H1 (cell line): ENCODE measurements at regions not wholly inside any gene's neighbourhood (a gene's known extent, or its start where the extent isn't known, plus 50 kb on each side); places are given as distances from the start of the nearest gene placed in this dataset.

Source experiments
- BACH1 ChIP-seq: IDR thresholded peaks from 2 replicates; pipeline ENCODE4 v1.6.1; 2012; ENCODE audit warnings: low read length, improper control_type of control experiment
- EGR1 ChIP-seq: IDR thresholded peaks from 2 replicates; pipeline ENCODE4 v1.6.1; 2011; ENCODE audit warnings: low read depth, low read length, borderline replicate concordance
- MAFK ChIP-seq: IDR thresholded peaks from 2 replicates; pipeline ENCODE4 v1.6.1; 2012; ENCODE audit warnings: low read depth, mild to moderate bottlenecking, improper control_type of control experiment, low read length
- SP1 ChIP-seq: IDR thresholded peaks from 2 replicates; pipeline ENCODE4 v1.6.1; 2011; ENCODE audit warnings: low read depth, low read length
- TF ChIP-seq, protein P1 (sequence below): fragments of 300-600 bp; sonication (generic); IDR thresholded peaks from 2 replicates; pipeline ENCODE4 v1.7.1; 2012; ENCODE audit warnings: low read length, moderate library complexity, mild to moderate bottlenecking, inconsistent platforms; ENCODE audit not compliant: insufficient replicate concordance

DNA sequence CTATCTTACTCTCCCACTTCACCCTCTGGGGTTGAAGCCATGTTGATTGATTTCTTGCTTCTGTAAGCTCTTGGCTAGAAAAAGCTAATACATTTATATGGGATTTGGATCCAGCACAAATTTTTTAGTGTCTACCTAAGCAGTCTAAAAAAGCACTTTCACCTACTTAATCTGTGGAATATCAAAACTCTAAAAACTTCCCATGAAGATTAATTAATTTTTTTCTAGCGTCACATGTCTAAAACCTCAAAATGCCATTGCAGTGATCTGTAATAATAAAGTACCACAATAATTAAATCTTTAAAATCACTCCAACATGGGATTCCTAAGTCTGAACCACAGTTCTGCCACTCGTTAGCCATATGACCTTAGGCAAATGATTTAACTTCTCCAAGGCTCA, 180.1 kb downstream of the EN1 start (continued):
- TF ChIP-seq, protein P1, sequence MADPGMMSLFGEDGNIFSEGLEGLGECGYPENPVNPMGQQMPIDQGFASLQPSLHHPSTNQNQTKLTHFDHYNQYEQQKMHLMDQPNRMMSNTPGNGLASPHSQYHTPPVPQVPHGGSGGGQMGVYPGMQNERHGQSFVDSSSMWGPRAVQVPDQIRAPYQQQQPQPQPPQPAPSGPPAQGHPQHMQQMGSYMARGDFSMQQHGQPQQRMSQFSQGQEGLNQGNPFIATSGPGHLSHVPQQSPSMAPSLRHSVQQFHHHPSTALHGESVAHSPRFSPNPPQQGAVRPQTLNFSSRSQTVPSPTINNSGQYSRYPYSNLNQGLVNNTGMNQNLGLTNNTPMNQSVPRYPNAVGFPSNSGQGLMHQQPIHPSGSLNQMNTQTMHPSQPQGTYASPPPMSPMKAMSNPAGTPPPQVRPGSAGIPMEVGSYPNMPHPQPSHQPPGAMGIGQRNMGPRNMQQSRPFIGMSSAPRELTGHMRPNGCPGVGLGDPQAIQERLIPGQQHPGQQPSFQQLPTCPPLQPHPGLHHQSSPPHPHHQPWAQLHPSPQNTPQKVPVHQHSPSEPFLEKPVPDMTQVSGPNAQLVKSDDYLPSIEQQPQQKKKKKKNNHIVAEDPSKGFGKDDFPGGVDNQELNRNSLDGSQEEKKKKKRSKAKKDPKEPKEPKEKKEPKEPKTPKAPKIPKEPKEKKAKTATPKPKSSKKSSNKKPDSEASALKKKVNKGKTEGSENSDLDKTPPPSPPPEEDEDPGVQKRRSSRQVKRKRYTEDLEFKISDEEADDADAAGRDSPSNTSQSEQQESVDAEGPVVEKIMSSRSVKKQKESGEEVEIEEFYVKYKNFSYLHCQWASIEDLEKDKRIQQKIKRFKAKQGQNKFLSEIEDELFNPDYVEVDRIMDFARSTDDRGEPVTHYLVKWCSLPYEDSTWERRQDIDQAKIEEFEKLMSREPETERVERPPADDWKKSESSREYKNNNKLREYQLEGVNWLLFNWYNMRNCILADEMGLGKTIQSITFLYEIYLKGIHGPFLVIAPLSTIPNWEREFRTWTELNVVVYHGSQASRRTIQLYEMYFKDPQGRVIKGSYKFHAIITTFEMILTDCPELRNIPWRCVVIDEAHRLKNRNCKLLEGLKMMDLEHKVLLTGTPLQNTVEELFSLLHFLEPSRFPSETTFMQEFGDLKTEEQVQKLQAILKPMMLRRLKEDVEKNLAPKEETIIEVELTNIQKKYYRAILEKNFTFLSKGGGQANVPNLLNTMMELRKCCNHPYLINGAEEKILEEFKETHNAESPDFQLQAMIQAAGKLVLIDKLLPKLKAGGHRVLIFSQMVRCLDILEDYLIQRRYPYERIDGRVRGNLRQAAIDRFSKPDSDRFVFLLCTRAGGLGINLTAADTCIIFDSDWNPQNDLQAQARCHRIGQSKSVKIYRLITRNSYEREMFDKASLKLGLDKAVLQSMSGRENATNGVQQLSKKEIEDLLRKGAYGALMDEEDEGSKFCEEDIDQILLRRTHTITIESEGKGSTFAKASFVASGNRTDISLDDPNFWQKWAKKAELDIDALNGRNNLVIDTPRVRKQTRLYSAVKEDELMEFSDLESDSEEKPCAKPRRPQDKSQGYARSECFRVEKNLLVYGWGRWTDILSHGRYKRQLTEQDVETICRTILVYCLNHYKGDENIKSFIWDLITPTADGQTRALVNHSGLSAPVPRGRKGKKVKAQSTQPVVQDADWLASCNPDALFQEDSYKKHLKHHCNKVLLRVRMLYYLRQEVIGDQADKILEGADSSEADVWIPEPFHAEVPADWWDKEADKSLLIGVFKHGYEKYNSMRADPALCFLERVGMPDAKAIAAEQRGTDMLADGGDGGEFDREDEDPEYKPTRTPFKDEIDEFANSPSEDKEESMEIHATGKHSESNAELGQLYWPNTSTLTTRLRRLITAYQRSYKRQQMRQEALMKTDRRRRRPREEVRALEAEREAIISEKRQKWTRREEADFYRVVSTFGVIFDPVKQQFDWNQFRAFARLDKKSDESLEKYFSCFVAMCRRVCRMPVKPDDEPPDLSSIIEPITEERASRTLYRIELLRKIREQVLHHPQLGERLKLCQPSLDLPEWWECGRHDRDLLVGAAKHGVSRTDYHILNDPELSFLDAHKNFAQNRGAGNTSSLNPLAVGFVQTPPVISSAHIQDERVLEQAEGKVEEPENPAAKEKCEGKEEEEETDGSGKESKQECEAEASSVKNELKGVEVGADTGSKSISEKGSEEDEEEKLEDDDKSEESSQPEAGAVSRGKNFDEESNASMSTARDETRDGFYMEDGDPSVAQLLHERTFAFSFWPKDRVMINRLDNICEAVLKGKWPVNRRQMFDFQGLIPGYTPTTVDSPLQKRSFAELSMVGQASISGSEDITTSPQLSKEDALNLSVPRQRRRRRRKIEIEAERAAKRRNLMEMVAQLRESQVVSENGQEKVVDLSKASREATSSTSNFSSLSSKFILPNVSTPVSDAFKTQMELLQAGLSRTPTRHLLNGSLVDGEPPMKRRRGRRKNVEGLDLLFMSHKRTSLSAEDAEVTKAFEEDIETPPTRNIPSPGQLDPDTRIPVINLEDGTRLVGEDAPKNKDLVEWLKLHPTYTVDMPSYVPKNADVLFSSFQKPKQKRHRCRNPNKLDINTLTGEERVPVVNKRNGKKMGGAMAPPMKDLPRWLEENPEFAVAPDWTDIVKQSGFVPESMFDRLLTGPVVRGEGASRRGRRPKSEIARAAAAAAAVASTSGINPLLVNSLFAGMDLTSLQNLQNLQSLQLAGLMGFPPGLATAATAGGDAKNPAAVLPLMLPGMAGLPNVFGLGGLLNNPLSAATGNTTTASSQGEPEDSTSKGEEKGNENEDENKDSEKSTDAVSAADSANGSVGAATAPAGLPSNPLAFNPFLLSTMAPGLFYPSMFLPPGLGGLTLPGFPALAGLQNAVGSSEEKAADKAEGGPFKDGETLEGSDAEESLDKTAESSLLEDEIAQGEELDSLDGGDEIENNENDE, result no peak
- TF ChIP-seq SP1 (no peak), EGR1 (no peak), MAFK (no peak), BACH1 (no peak)
